SK-N-SH (cell line): ENCODE measurements at regions not wholly inside any gene's neighbourhood (a gene's known extent, or its start where the extent isn't known, plus 50 kb on each side); places are given as distances from the start of the nearest gene placed in this dataset.

Experiments
- CTCF ChIA-PET: fragments of 300-600, 350-600 bp; formaldehyde crosslinking; extraction: SDS; loops from one replicate; lab custom pipeline; 2021; lab: Yijun Ruan, JAX
- POLR2A ChIA-PET: fragments of 350-600 bp; sonication (Branson Sonifier 250); formaldehyde crosslinking; extraction: SDS; loops from one replicate; lab custom pipeline; 2020; ENCODE audit warnings: antibody characterized with exemption, inconsistent platforms; lab: Yijun Ruan, JAX
- DNase-seq: peaks from one replicate; pipeline ENCODE4 v3.0.0; 2012
- H2AFZ ChIP-seq: fragments of 200-600 bp; sonication (generic); 2 replicates; pipeline ENCODE4 v1.8.1; 2016; ENCODE audit warnings: antibody characterized with exemption, mild to moderate bottlenecking, low read depth
- H3F3A ChIP-seq: fragments of 200-600 bp; sonication (generic); replicated peaks from 2 replicates; pipeline ENCODE3; 2016; ENCODE audit warnings: antibody characterized with exemption, mild to moderate bottlenecking; ENCODE audit not compliant: insufficient read depth
- H3K27ac ChIP-seq, 2 experiments: fragments of 200-500 bp in 1 of 2; fragments of 200-600 bp in 1 of 2; sonication (Bioruptor generic) in 1 of 2; sonication (generic), shearing (Covaris generic) in 1 of 2; 2 replicates each; pipeline versions ENCODE4 v1.5.1 to v1.6.1; 2014 to 2016; ENCODE audit warnings: low read depth in 2 of 2, inconsistent platforms in 1 of 2, low read length in 1 of 2, mild to moderate bottlenecking in 1 of 2, mixed read lengths in 1 of 2
- H3K27me3 ChIP-seq: fragments of 200-600 bp; sonication (generic), shearing (Covaris generic); 2 replicates; pipeline ENCODE4 v1.6.1; 2016; ENCODE audit warnings: mixed run types; ENCODE audit not compliant: insufficient read depth
- H3K36me3 ChIP-seq, 2 experiments: fragments of 200-500 bp in 1 of 2; fragments of 200-600 bp in 1 of 2; sonication (Bioruptor generic) in 1 of 2; sonication (generic) in 1 of 2; replicated peaks in 1 of 2; 2 replicates each; pipeline versions ENCODE3 to v1.5.1; 2014 to 2016; ENCODE audit warnings: low read length in 1 of 2, mild to moderate bottlenecking in 1 of 2; ENCODE audit not compliant: insufficient read depth in 2 of 2, control insufficient read depth in 1 of 2
- H3K4me1 ChIP-seq, 2 experiments: fragments of 200-500 bp in 1 of 2; fragments of 200-600 bp in 1 of 2; sonication (Bioruptor generic) in 1 of 2; sonication (generic), shearing (Covaris generic) in 1 of 2; 2 replicates each; pipeline versions ENCODE4 v1.5.1 to v1.6.1; 2014 to 2016; ENCODE audit warnings: low read depth in 1 of 2, low read length in 1 of 2, mixed run types in 1 of 2; ENCODE audit not compliant: insufficient read depth in 2 of 2, control insufficient read depth in 1 of 2
- H3K4me2 ChIP-seq: fragments of 200-600 bp; sonication (generic), shearing (Covaris generic); 2 replicates; pipeline ENCODE4 v1.6.1; 2017; ENCODE audit warnings: mixed run types
- H3K4me3 ChIP-seq, 2 experiments: fragments of 200-500 bp in 1 of 2; fragments of 200-600 bp in 1 of 2; sonication (Bioruptor generic) in 1 of 2; sonication (generic), shearing (Covaris generic) in 1 of 2; 2 replicates each; pipeline versions ENCODE4 v1.5.1 to v1.8.1; 2014 to 2016; ENCODE audit warnings: low read depth in 2 of 2, inconsistent platforms in 1 of 2, low read length in 1 of 2, mild to moderate bottlenecking in 1 of 2, mixed read lengths in 1 of 2, moderate library complexity in 1 of 2
- H3K79me2 ChIP-seq: fragments of 200-600 bp; sonication (generic); 2 replicates; pipeline ENCODE4 v1.8.1; 2017; ENCODE audit warnings: mild to moderate bottlenecking; ENCODE audit not compliant: insufficient read depth
- H3K9ac ChIP-seq: fragments of 200-600 bp; sonication (generic); 2 replicates; pipeline ENCODE4 v1.6.1; 2017; ENCODE audit warnings: mixed run types
- H3K9me2 ChIP-seq: fragments of 200-600 bp; sonication (generic); 2 replicates; pipeline ENCODE4 v1.6.1; 2017; ENCODE audit warnings: mixed run types
- H3K9me3 ChIP-seq: fragments of 200-600 bp; sonication (generic); 2 replicates; pipeline ENCODE4 v1.6.1; 2017; ENCODE audit warnings: mixed run types, mild to moderate bottlenecking, moderate library complexity
- H4K20me1 ChIP-seq: fragments of 200-600 bp; sonication (generic); 2 replicates; pipeline ENCODE4 v1.6.1; 2017; ENCODE audit warnings: mild to moderate bottlenecking, mixed run types; ENCODE audit not compliant: insufficient read depth
- CHD2 ChIP-seq: fragments of 150-350 bp; IDR thresholded peaks from 2 replicates; pipeline ENCODE4 v1.6.1; 2018; ENCODE audit warnings: low read length; ENCODE audit not compliant: partially characterized antibody
- ELF1 ChIP-seq: IDR thresholded peaks from 2 replicates; pipeline ENCODE4 v1.4.0; 2012
- EZH2phosphoT487 ChIP-seq: fragments of 200-600 bp; sonication (generic); IDR thresholded peaks from 2 replicates; pipeline ENCODE4 v1.6.1; 2017; ENCODE audit warnings: low read depth, mixed run types, mild to moderate bottlenecking, antibody characterized with exemption, moderate library complexity, borderline replicate concordance
- FOSL2 ChIP-seq: IDR thresholded peaks from 2 replicates; pipeline ENCODE4 v1.4.0; 2012; ENCODE audit warnings: low read depth, mild to moderate bottlenecking, moderate library complexity, borderline replicate concordance
- FOXJ3 ChIP-seq: sonication (generic); formaldehyde crosslinking; IDR thresholded peaks from 2 replicates; pipeline ENCODE4 v1.5.1; 2020; ENCODE audit warnings: mild to moderate bottlenecking, missing genetic modification reagents
- GATA2 ChIP-seq: sonication (generic); formaldehyde crosslinking; IDR thresholded peaks from 2 replicates; pipeline ENCODE4 v1.5.0; 2020; ENCODE audit warnings: mild to moderate bottlenecking, missing genetic modification reagents
- MEF2A ChIP-seq: IDR thresholded peaks from 2 replicates; pipeline ENCODE4 v1.4.0; 2012; ENCODE audit warnings: low read depth, borderline replicate concordance
- MXI1 ChIP-seq: IDR thresholded peaks from 2 replicates; pipeline ENCODE4 v1.6.1; 2012; ENCODE audit warnings: mild to moderate bottlenecking, low read depth, low read length, improper control_type of control experiment
- NFIC ChIP-seq: IDR thresholded peaks from 2 replicates; pipeline ENCODE4 v1.4.0; 2012; ENCODE audit warnings: borderline replicate concordance
- NRF1 ChIP-seq: IDR thresholded peaks from 2 replicates; pipeline ENCODE4 v1.6.1; 2012; ENCODE audit warnings: low read depth, mild to moderate bottlenecking, low read length
- RAD21 ChIP-seq: IDR thresholded peaks from 2 replicates; pipeline ENCODE4 v1.6.1; 2012; ENCODE audit warnings: mild to moderate bottlenecking, low read length
- RCOR1 ChIP-seq: fragments of 150-350 bp; IDR thresholded peaks from 2 replicates; pipeline ENCODE4 v1.6.1; 2017; ENCODE audit warnings: antibody characterized with exemption, low read length
- RXRA ChIP-seq: IDR thresholded peaks from 2 replicates; pipeline ENCODE4 v1.4.0; 2012; ENCODE audit warnings: low read depth, mild to moderate bottlenecking, borderline replicate concordance
- SIN3A ChIP-seq: IDR thresholded peaks from 2 replicates; pipeline ENCODE4 v1.6.1; 2012; ENCODE audit warnings: low read depth, mild to moderate bottlenecking, low read length, moderate library complexity, borderline replicate concordance
- SMC3 ChIP-seq: IDR thresholded peaks from 2 replicates; pipeline ENCODE4 v1.6.1; 2012; ENCODE audit warnings: low read depth, low read length, improper control_type of control experiment
- TAF1 ChIP-seq: IDR thresholded peaks from 2 replicates; pipeline ENCODE4 v1.6.1; 2012; ENCODE audit warnings: low read depth, mild to moderate bottlenecking, low read length, moderate library complexity, borderline replicate concordance
- TCF12 ChIP-seq: IDR thresholded peaks from 2 replicates; pipeline ENCODE4 v1.4.0; 2012
- TEAD4 ChIP-seq: IDR thresholded peaks from 2 replicates; pipeline ENCODE4 v1.4.0; 2012; ENCODE audit warnings: mild to moderate bottlenecking, borderline replicate concordance; ENCODE audit not compliant: insufficient read depth
- USF1 ChIP-seq: IDR thresholded peaks from 2 replicates; pipeline ENCODE4 v1.4.0; 2012; ENCODE audit warnings: low read depth, borderline replicate concordance
- WGBS: methylation state at CpG from one replicate; pipeline ENCODE4 v1.1.6; 2017; ENCODE audit warnings: low lambda C conversion rate; 5-methylcytosine and 5-hydroxymethylcytosine counted together
- TF ChIP-seq, protein P1 (sequence below): fragments of 200-600 bp; sonication (generic); IDR thresholded peaks from 2 replicates; pipeline ENCODE4 v1.6.1; 2017; ENCODE audit warnings: antibody characterized with exemption, mild to moderate bottlenecking, moderate library complexity

DNA sequence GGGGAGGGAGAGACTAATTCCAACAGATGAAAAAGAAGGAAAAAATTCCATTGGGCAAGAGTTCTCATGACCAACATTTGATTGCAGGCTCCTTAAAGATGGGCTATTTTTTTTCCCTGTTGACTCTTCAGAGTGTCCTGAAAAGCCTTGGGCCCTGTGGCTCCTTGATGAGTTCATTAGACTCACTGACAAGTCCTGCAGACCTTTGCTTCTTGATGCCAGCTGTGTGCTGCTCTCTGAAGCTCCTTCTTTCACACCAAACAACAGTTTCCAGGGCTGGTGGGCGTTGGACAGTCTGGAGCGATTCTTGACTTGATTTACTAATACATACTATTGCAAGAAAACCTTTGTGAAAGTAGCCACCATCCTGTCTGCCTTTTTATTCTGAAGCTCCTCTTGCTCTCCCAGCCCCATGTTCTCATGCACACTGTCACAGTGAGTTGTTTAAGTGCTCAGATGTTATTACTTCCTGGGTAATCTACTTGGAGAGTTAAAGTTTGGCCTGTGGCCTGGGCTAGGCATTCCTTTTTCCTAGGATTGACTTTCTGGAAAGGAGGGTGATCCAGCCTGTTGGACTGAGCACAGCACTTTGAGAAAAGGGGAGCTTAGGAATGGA is 250.3 kb downstream of the PTEN start:
- DNase-seq = no peak
- WGBS = 96% methylated on average over 2 of the region's 2 CpGs
- Histone ChIP-seq H4K20me1 (no peaks in the 10 kb centered on the region), H3K4me3 (no peak overlapping the region), H2AFZ (no peak overlapping the region), H3K79me2 (no peaks in the 10 kb centered on the region), H3K36me3 (no peaks in the 10 kb centered on the region), H3K9ac (no peak overlapping the region), H3K27me3 (no peaks in the 10 kb centered on the region), H3K27ac (no peak overlapping the region), H3K4me2 (no peak overlapping the region), H3K9me2 (no peaks in the 10 kb centered on the region), H3K9me3 (no peaks in the 10 kb centered on the region), H3F3A (peaks cover 4% of the 10 kb centered on the region), H3K4me1 (peaks cover 7 to 14% of the 10 kb centered on the region in 2 experiments; a peak in 3 of 4 replicates)
- ChIA-PET POLR2A (interaction anchor here (1.5 kb wide), 1 partner anchor 251 kb away, joined by 6 read pairs; no protein-coding TSS in a partner anchor), CTCF (interaction anchor here (0.6 to 2.9 kb wide), 22 partner anchors 8 to 478 kb away, joined by 3 to 13 read pairs (median 5); partner anchors contain the start of genes KLLN and PTEN)
- TF ChIP-seq ELF1 (no peak), USF1 (no peak), NRF1 (no peak), SIN3A (no peak), TEAD4 (no peak), NFIC (no peak), FOXJ3 (no peak), TAF1 (no peak), TCF12 (no peak), GATA2 (CRISPR knock-in tag) (no peak), EZH2phosphoT487 (no peak), RAD21 (no peak), RCOR1 (no peak), MEF2A (no peak)
- TF ChIP-seq, protein P1, sequence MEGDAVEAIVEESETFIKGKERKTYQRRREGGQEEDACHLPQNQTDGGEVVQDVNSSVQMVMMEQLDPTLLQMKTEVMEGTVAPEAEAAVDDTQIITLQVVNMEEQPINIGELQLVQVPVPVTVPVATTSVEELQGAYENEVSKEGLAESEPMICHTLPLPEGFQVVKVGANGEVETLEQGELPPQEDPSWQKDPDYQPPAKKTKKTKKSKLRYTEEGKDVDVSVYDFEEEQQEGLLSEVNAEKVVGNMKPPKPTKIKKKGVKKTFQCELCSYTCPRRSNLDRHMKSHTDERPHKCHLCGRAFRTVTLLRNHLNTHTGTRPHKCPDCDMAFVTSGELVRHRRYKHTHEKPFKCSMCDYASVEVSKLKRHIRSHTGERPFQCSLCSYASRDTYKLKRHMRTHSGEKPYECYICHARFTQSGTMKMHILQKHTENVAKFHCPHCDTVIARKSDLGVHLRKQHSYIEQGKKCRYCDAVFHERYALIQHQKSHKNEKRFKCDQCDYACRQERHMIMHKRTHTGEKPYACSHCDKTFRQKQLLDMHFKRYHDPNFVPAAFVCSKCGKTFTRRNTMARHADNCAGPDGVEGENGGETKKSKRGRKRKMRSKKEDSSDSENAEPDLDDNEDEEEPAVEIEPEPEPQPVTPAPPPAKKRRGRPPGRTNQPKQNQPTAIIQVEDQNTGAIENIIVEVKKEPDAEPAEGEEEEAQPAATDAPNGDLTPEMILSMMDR = no peak

GRCh38 chr10:88114368-88114767 is 250.9 kb downstream of the PTEN start:
- Histone ChIP-seq H3K4me2 (no peak overlapping the region), H3K9ac (no peak overlapping the region), H3K36me3 (no peaks in the 10 kb centered on the region), H3K27ac (no peak overlapping the region), H3K9me2 (no peaks in the 10 kb centered on the region), H3K9me3 (no peaks in the 10 kb centered on the region), H3K27me3 (no peaks in the 10 kb centered on the region), H4K20me1 (no peaks in the 10 kb centered on the region), H3F3A (peaks cover 4% of the 10 kb centered on the region), H3K79me2 (no peaks in the 10 kb centered on the region), H3K4me3 (no peak overlapping the region), H3K4me1 (peaks cover 7 to 14% of the 10 kb centered on the region in 2 experiments; a peak in 3 of 4 replicates), H2AFZ (no peak overlapping the region)
- ChIA-PET CTCF (interaction anchor here (0.6 to 2.9 kb wide), 22 partner anchors 9 to 478 kb away, joined by 3 to 13 read pairs (median 5); partner anchors contain the start of genes KLLN and PTEN), POLR2A (interaction anchor here (1.5 kb wide), 1 partner anchor 252 kb away, joined by 6 read pairs; no protein-coding TSS in a partner anchor)
- no peak for TF ChIP-seq RXRA
- TF ChIP-seq NRF1 = no peak
- TF ChIP-seq SIN3A = no peak
- no peak for TF ChIP-seq TAF1
- no peak for TF ChIP-seq MEF2A
- TF ChIP-seq CHD2 = no peak
- peak; percentile 74 for TF ChIP-seq RAD21
- no peak for TF ChIP-seq GATA2 (CRISPR knock-in tag)
- TF ChIP-seq, protein P1 = peak; percentile 50
- peak; percentile 75 for TF ChIP-seq SMC3
- no peak for TF ChIP-seq FOSL2
- no peak for TF ChIP-seq NFIC
- no peak for TF ChIP-seq MXI1
- no peak for TF ChIP-seq EZH2phosphoT487
- 91% methylated on average over 6 of the region's 7 CpGs for WGBS
- peak; percentile 36 for DNase-seq
